Muscle of back (tissue), 3 donors: ENCODE measurements at regions not wholly inside any gene's neighbourhood (a gene's known extent, or its start where the extent isn't known, plus 50 kb on each side); places are given as distances from the start of the nearest gene placed in this dataset.

Experiments used
- DNase-seq, 3 donors: peaks; one replicate each; pipeline versions ENCODE4 v3.0.0 to v3.0.0-alpha.2; 2013

DNA sequence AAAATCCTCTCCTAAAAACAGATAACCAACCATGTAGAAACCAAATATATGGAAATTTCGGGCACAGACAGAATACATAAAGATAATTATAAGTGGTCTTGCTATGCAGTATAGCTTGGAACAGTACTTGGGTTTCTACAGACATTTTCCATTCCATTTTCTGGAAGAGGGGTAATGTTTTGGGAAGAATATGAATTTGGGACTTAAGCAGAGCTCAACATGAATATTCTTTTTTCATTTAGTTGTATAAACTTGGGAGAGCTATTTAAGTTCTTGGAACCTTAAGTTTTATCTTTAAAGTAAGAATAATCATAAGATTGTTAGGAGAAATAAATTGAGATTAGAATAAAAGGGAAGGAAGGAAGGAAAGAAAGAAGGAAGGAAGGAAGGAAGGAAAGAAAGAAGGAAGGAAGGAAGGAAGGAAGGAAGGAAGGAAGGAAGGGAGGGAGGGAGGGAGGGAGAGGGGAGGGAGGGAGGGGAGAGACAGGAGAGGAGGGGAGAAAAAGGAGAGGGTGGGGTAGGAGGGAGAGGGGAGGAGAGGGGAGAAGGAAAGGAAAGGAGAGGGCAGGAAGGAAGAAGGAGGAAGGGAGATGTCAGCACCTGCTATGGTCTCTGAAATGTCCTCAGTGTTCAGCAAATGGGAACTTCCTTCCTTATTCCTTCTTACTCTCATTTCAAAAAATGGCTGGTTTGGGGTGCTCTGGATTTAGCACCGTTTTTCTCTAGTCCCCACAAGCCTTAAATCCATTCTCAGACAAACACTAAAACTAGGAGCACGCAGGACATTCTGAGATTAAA lies 248.3 kb downstream of the LY86 start:
- DNase-seq, result no peak

DNA sequence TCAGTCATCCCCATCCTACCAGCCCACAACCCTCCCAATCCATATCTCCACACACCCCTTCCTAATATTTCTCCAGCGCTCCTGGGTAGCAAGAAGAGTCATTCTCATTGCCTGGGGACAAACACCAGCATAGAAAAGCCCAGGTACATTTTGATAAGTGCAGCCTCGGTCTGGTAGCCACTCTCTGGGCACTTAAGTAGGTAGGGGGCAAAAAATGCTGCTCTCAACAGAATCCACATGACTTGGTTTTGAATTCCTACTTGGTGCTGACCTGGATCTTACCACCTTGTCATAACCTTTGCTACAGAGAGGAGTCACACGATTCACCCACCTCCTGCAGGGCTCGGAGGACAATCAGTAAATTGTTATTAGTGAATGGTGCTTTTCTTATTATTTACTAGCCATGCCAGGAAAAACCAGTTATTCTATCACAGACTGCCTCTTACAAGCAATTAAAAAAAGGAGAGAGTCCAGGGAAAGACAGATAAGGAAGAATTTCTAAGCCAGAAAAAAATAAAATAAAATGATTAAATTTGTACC lies 249.1 kb downstream of the LY86 start:
- DNase-seq, result no peak

DNA sequence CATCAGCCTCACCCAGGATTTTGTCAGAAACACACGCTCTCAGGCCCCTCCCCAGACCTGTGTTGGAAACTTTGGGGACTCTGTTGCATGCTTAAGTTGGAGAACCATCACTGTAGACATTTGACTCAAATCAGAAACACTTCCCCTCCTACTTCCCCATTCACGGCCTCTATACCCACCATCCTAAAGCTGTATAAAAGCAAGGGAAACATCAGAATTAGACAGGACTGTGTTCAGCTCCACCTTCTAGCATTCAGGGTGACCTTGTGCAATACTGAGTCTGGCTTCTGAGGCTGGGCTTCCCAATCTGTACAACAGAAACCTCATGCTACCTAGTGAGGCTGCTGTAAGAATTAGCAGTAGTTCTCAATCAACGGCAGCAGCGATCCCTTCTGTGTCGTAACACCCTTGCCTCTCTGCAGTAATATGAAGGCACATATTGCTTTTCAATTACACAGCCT lies 252.3 kb downstream of the LY86 start:
- no peak for DNase-seq

DNA sequence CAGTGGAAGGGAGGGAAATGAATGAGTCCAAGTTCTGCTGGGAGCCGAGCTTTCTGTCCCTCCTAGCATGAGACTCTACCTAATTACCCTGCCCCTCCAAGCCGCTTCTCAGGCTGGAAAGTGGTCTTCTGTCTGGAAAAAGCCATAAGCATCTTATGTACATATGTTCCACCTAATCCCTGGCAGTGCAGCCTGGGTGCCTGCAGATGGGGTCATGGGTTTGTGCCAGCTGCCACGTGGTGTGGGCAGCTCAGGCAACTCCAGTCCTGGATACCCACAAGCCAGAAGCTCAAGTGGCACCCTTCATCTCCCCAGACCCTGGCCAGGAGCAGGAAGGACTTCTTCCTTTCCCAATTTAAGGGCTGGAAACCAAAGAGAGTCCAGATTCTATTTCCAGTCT lies 253.1 kb downstream of the LY86 start:
- DNase-seq, result no peak

DNA sequence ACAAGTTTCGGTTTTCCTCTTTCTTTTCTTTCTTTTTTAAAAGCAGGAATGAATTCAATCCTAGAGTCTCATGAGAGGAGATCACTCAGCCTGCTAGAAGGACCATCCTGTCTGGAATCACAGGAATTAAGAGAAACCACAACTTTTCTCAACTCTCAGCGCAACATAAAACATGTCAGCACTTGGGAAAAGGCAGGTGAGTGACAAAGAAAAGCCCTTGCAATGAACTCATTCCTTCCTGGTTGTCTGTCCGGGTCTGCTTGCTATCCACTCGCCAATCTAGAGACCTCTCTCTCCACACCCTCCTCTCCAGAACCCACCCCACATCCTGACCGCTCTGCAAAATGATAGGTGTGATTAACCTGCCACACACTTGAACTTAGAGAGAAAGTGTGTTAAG lies 253.8 kb downstream of the LY86 start:
- no peak for DNase-seq

DNA sequence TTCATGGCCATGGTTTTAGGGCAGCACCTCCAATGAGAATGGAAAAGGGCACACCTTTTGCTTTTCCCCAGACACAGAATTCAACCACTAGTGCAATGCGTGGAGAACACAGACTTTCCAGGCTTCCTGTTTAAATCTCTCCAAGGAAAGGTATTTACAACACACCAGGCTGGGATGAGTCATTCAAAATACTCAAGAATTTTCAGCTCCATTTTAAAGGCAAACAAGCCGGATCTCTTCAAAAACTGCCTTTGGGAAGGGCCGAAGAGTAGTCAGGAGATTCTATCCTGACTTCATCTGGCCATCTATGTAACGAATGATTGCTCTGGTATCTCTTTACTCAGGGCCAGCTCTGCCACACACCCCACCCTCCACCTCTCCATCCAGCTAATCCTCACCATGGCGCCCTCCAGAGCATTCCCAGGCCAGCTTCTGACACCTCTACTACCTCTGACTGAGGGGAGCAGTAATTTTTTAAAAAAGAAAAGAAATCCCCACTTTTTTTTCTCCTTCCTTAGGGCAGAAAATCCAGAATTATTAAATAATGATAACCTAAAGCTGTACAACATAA lies 254.6 kb downstream of the LY86 start:
- no peak for DNase-seq

DNA sequence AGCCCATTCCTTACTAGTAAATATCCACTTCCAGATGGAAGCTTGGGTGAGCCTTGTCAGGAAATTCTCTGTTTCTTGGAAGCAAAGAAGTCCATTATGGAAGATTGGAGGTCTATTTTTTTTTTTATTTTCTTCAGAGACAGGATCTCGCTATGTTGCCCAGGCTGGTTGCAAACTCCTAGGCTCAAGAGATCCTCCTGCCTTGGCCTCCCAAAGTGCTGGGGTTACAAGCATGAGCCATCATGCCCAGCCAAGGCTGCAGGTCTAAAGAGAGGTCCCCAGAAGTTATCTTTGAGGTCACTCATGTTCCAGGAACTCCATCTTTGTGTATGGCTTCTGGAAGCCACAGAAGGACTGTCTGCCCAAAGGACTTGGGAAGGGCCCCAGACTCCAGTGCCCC lies 255.3 kb downstream of the LY86 start:
- no peak for DNase-seq

DNA sequence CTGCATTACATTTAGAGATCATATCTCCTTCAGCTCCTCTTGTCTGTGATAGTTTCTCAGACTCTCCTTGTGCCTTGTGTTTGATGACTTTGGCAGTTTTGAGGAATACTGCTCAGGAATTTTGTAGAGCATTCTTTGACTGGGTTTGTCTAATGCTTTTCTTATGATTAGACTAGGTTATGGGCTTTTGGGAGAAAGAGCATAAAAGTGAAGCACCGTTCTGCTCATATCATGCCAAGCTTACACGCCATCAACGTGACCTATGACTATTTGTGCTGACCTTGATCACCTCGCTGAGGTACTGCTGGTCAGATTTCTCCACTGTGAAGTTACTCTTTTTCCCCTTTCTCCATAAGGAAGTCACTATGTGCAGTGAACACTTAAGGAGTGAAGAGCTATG lies 256.0 kb downstream of the LY86 start:
- DNase-seq, result no peak

DNA sequence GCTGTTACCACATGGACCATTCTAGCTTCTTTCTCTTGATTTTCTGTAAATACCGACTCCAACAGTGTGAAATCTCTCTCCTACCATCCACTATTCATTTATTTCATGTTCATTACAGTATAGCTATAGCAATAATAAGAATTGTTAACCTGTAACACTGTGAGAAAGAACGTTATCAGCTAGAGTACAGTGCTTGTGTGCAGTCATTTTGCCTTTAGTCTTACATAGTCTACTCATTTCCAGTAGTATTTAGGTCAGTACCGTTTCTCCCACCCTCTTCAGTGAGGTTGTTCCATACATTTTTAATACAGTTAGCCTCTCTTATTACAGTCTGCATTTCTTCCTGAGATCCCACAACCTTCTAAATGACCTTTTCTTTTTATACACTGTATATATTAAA lies 257.1 kb downstream of the LY86 start:
- DNase-seq, result no peak

DNA sequence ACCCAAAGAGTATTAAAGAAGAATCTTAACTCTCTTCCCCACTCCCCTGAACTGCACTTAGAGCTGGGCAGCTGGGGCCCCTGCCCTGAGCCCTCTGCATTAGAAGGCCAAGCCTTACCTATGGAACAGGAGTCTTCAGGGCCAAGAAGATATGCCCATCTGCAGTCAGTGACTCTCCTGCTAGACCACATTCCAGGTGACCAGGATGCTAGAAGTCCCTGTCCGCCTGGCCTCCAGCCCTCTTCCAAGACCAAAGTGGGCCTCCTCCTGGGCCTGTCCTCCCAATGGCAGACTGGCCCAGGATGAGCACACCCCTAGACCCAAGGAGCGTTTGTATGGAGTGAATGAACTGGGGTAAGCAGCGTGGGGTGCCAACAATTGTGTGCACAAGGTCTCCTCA lies 259.1 kb downstream of the LY86 start:
- DNase-seq, result no peak

DNA sequence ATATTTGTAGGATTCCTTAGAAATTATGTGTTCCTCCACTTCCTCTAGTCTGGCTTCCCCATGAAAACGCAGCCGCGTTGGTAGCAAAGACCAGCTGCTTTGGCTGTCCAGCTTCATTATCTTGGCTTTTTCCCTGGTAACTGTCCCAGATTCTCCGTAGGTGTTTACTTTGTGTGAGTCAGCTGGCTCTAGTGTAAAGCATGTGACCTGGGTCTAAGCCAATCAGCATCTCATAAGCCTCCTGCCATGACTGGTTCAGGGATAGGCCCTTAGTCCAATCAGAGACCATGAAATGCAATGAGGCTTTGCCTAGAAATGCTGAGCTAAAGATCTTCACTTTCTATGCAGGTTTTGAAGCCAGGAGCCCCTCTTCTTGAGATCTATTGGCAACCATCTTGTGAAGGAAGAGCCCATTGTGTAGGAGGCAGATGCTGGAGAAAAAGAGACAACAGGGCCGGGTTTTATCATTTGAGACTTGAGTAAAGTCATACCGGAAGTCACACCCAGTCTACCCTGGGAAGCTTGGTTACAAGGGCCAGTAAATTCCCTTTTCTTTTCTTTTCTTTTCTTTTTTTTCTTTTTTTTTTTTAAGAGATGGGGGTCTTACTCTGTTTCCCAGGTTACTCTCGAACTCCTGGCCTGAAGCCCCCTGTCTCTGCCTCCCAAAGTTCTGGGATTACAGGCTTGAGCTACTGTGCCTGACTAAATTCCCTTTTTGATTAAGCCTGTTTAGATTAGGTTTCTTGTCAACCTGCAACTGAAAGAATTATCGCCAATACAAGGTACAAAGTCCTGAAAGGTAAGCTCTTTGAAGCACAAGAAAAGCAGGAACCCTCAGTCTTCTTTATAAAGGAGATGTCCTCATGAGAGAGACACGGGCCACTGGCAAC lies 256.5 kb upstream of the RREB1 start:
- peak in 2 of 3 donors; percentile 37 to 87 for DNase-seq

DNA sequence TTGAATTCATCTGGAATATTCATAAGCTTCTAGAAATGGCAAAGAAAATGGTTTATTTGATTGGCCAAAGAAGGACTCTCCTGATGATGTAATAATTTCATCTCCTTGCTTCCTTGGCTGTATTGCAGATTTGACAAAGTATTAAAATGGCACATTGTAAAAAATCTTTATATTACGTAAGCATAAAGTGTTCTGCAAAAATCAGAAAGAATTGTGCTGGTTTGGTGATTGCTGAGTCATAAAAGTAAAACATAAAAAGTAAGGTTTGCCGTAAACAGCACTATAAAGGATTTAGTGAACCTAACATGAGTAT lies 255.9 kb upstream of the RREB1 start:
- DNase-seq, result no peak

DNA sequence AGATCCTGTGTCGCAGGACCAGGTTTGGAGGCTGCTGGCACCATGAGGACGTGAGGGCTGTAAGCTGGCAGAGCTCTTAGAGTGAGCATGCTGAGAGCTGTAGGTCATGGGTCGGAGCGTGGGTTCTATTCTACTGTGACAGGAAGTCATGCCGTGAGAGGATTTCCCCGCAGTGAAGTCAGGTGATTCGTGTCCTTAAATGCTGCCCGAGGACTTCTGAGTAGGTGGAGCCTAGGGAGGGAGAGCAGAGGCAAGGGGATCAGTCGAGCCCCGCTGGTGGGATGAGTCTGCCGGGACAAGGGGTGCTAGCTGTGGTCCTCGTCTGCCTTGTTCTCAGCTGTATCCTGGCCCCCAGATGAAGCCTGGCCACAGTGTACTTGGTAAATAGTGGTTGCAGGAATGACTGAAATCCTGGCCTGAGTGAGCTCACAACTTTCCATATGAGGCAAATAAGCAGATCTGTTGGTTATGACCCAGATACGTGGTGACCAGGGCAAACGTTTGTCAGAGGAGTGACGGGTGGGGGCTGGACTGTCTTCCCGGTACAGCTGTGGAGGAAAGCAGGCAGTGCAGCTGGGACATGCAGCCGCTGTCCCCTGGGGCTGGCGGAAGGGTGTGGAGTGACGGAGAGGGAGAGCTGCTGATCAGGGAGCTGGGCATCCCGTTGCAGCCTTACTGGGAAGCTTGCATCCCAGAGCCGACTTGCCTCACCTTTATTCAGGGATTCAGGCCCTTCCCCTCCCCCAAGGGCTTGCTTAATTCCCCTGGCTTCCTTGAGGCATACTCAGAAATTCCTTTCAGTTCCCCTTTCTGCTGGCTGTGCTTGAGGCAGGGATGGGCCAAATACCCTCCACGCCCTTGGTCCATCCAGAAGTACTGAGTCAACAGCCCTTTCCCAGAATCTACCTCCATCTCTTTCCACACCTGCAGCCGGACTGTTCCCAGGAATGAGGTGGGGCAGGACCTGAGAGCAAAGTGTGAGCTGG lies 250.9 kb upstream of the RREB1 start:
- peak in 1 of 3 donors; percentile 47 for DNase-seq

DNA sequence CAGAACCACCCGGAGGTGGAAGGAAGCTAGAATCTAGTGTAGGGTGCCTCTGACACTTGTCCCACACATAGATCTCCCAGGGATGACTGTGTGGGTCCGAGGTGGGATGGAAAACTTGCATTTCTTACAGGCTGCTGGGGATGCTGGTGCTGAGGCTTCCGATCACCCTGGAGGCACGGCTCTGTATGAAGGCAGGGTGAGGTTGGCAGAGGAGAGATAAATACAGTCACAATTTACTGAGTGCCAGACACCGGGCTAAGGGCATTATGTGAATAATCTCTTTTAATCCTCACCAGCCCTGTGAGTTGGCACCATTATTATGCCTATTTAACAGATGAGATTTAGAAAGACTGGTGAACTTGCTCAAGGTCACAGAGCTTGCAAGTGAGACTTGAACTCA lies 250.2 kb upstream of the RREB1 start:
- no peak for DNase-seq

DNA sequence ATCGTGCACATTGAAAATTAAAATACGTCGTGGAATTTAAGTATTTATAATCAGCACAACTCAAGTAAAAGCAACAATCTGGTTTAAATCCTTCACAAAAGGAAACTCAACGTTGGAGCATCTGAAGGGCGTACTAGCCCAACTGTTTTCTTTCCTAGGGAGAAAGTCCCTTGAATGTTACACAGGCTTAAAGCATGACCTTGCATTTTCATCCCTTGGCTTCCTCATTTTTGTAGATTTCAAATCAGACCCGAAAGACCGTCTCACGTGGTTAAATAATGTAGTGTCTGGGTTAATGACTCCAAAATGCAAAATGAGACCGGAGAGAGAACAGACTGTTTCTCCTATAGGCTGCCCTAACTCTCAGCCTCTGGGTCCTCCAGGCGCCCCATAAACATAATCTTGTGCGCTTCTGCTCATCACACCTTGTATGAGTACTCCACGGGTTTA lies 249.2 kb upstream of the RREB1 start:
- no peak for DNase-seq

DNA sequence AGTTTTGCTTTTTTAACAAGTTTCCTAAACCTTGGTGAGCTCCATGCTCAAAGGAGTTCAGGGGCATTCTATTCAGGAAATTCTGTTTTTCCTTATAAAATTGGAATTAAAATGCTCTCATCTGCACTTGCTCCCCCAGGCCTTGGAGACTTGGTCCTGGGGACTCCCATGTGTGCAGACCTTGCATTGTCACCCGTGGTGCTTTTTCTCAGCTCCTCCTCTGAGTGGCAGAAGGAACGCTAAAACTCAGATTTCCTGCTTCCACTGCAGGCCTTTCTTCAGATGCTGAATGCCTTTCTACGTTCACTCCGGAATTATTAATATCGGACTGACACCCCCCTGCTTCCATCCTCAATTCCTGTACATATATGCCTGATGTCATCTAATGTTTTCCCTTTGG lies 248.7 kb upstream of the RREB1 start:
- DNase-seq, result no peak

DNA sequence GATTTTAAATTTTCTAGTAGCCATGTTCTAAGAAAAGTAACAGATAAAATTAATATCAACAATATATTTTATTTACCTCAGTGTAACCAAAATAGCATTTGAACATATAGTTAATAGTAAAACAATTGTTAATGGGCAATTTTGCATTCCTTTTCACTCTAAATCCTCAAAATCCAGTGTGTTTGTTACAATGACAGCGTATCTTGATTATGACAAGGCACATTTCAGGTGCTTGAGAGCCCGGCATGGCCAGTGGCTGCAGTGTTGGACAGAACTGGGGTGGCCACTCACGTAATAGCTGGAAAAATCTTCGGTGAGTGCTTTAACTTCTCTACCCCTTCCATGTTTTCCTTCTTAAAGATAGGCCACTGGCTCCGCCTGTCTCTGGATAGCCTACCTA lies 248.0 kb upstream of the RREB1 start:
- DNase-seq, result no peak

DNA sequence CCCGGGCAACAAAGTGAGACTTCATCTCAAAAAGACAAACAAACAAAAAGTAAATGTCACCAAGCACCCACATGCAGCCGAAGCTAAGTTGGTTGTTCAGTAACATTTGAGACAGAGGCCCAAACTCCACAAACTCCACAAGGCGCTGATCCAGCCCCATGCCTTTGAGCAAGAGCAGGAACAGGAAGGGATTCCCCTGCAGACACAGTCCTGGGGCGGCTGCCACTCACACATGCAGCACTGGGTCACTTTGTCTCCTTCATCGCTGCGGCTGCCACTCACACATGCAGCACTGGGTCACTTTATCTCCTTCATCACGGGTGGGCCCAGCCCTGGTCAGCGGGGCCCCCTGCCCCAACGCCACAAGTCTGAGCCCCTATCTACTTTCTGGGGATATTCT lies 246.9 kb upstream of the RREB1 start:
- no peak for DNase-seq

DNA sequence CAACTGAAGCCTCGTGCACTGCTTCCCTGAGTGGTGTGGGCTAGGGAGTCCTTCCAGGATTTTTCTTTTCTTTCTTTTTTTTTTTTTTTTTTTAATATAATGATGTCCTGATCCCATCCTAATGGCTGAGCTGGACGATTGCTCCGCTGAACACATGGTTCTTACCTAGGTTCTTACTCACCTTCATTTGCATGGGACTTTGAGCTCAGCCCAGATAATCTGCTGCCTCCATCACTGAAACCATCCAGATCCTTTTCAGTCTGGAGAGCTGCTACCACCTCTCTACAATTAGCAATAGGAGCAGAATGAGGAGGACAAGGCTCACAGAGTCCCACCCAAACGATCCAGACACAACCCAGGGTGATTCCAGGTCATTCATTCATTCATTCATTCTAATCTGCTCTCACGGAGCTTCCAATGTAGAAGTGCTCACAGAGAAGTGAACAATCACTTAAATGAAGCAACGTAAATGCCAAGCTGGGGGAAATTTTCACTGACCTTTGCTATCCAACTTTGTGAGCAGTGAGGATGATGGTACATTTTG lies 246.3 kb upstream of the RREB1 start:
- DNase-seq, result no peak

DNA sequence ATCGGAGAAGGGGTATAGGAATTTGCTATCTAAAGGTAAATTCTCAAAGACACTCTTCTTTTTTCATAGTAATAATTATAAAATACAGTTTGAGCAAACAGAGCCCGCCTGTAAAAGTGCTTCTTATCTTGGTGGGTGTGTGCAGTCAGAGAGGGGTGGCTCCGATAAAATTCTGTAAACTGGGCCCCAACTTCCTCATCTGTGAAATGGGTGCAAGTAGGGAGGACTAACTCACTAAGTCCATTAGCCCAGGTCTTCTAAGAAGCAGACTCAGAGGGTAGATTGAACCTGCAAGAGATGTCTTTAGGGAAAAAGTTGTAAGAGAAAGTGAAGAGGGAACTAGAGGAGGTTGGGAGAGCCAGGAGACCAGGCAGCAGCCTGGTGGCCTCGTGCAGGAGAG lies 245.8 kb upstream of the RREB1 start:
- DNase-seq, result no peak
